ENCODE measurements at regions not wholly inside any gene's neighbourhood (a gene's known extent, or its start where the extent isn't known, plus 50 kb on each side); places are given as distances from the start of the nearest gene placed in this dataset.
A peak's percentile ranks its signal among the peaks of the same experiment; 100 is the strongest.

DNA sequence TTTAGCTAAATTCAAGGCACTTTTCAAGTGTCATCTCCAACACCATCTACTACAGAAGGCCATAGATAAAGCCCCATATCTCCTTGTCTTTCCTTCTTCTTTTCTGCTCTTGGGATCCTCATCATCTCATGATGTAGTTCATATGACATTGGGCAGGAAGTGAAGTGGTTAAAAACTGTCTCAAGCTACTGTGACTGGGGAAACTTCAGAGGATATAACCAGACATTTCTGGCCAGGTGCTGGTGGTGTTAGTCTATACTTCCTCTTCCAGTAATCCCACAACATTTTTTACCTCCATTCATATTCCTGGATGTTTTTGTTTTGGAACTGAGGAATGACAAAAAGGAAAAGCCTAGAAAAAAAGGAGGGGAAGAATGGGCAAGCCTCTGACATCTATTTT, 188.7 kb downstream of the LURAP1L start:
- ATAC-seq (ENCODE audit: insufficient read depth, low FRiP score), result no peak
- Histone ChIP-seq H3K36me3 (ENCODE audit: control insufficient read depth in 4 of 4, insufficient read depth in 4 of 4, low read length in 4 of 4) (no peaks in the 10 kb centered on the region), H3K27me3 (ENCODE audit: control insufficient read depth in 3 of 3, insufficient read depth in 3 of 3, low read length in 2 of 3) (no peaks in the 10 kb centered on the region), H3K9me3 (ENCODE audit: control insufficient read depth in 4 of 4, insufficient read depth in 3 of 4, low read length in 3 of 4) (peaks cover 0 to 5% (median 1%) of the 10 kb centered on the region in 4 donors), H3K4me1 (ENCODE audit: control insufficient read depth in 5 of 5, insufficient read depth in 5 of 5, low read length in 5 of 5) (peaks cover 0 to 5% (median 0%) of the 10 kb centered on the region in 5 donors), H3K4me3 (no peak overlapping the region), H3K27ac (ENCODE audit: low read depth in 1 of 2, low read length in 1 of 2) (no peak overlapping the region), H3K9ac (ENCODE audit: insufficient read depth in 1 of 2, low read length in 2 of 2) (no peak overlapping the region)
- no peak for DNase-seq
- TF ChIP-seq, protein P1, sequence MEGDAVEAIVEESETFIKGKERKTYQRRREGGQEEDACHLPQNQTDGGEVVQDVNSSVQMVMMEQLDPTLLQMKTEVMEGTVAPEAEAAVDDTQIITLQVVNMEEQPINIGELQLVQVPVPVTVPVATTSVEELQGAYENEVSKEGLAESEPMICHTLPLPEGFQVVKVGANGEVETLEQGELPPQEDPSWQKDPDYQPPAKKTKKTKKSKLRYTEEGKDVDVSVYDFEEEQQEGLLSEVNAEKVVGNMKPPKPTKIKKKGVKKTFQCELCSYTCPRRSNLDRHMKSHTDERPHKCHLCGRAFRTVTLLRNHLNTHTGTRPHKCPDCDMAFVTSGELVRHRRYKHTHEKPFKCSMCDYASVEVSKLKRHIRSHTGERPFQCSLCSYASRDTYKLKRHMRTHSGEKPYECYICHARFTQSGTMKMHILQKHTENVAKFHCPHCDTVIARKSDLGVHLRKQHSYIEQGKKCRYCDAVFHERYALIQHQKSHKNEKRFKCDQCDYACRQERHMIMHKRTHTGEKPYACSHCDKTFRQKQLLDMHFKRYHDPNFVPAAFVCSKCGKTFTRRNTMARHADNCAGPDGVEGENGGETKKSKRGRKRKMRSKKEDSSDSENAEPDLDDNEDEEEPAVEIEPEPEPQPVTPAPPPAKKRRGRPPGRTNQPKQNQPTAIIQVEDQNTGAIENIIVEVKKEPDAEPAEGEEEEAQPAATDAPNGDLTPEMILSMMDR (IDR thresholded peaks at IDR 0.05; ENCODE audit: control extremely low read depth, extremely low read depth), result no peak

DNA sequence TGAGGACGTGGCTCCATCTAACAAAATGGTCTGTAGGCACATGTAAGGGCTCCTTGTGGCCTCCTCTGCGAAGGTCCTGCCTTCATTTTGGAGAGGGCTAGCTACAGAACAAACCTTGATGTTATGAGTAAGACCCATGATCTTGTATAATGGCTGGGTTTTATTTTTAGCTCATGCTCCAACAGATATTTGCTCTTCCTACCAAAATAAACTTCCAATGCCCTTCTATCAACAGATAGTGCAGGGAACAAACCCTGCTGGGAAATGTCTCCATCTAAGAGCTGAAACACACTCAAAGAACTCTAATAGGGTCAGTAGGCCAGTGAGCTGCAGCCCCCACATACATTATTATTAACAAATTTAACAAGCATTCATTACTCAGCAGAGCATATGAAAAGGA, 189.5 kb downstream of the LURAP1L start:
- DNase-seq, result no peak
- 78 to 80% methylated on average over 2 of the region's 2 CpGs for WGBS, 2 donors
- Histone ChIP-seq H3K27ac (ENCODE audit: low read depth in 1 of 2, low read length in 1 of 2) (no peak overlapping the region), H3K4me3 (no peak overlapping the region), H3K36me3 (ENCODE audit: control insufficient read depth in 4 of 4, insufficient read depth in 4 of 4, low read length in 4 of 4) (no peaks in the 10 kb centered on the region), H3K9me3 (ENCODE audit: control insufficient read depth in 4 of 4, insufficient read depth in 3 of 4, low read length in 3 of 4) (peaks cover 0 to 2% (median 0%) of the 10 kb centered on the region in 4 donors), H3K4me1 (ENCODE audit: control insufficient read depth in 5 of 5, insufficient read depth in 5 of 5, low read length in 5 of 5) (peaks cover 0 to 5% (median 0%) of the 10 kb centered on the region in 5 donors), H3K27me3 (ENCODE audit: control insufficient read depth in 3 of 3, insufficient read depth in 3 of 3, low read length in 2 of 3) (no peaks in the 10 kb centered on the region), H3K9ac (ENCODE audit: insufficient read depth in 1 of 2, low read length in 2 of 2) (no peak overlapping the region)
- ATAC-seq (ENCODE audit: insufficient read depth, low FRiP score), result no peak
- TF ChIP-seq, protein P1 (IDR thresholded peaks at IDR 0.05; ENCODE audit: control extremely low read depth, extremely low read depth), result no peak

DNA sequence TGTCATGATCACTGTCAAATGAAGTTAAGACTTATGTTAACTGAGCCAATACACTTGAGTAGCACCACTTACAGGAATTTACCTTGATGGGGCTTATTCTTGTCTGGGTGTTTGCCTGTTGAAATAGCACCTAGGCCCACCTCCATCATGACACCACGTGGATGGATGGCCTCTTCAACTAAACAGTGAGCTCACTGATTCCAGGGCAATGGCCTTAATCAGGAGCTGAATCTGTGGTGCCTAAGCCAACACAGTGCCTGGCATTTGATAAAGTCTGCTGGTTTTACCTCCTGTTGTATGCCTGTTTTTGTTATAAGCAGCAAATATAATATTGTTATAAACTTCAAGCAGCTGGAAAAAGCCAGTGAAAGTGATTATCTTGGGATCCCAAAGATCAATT, 190.5 kb downstream of the LURAP1L start:
- Histone ChIP-seq H3K9me3 (ENCODE audit: control insufficient read depth in 4 of 4, insufficient read depth in 3 of 4, low read length in 3 of 4) (peaks cover 0 to 2% (median 0%) of the 10 kb centered on the region in 4 donors), H3K4me3 (no peak overlapping the region), H3K27ac (ENCODE audit: low read depth in 1 of 2, low read length in 1 of 2) (no peak overlapping the region), H3K4me1 (ENCODE audit: control insufficient read depth in 5 of 5, insufficient read depth in 5 of 5, low read length in 5 of 5) (peaks cover 0 to 5% (median 0%) of the 10 kb centered on the region in 5 donors), H3K36me3 (ENCODE audit: control insufficient read depth in 4 of 4, insufficient read depth in 4 of 4, low read length in 4 of 4) (no peaks in the 10 kb centered on the region), H3K27me3 (ENCODE audit: control insufficient read depth in 3 of 3, insufficient read depth in 3 of 3, low read length in 2 of 3) (no peaks in the 10 kb centered on the region), H3K9ac (ENCODE audit: insufficient read depth in 1 of 2, low read length in 2 of 2) (no peak overlapping the region)
- WGBS, 2 donors, result 41 to 66% methylated on average over 1 of the region's 1 CpG
- no peak for DNase-seq
- TF ChIP-seq, protein P1 (IDR thresholded peaks at IDR 0.05; ENCODE audit: control extremely low read depth, extremely low read depth), result no peak
- ATAC-seq (ENCODE audit: insufficient read depth, low FRiP score), result no peak

DNA sequence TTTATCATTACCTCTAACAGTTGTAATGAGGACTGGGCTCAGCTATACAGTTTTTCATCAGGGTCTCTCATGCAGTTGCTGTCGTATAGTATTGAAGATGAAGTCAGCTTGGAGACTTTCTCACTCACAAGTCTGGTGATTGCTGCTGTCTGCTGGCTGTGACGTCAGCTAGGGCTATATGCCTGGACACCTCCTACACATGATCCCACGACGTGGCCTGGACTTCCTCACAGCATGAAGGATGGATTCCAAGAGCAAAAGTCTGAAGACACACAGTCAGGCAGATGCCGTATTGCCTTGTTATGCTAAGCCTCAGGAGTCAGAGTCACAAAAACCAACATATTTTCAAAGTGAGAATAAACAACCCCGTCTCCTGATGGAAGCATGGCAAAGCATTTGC, 193.3 kb downstream of the LURAP1L start:
- DNase-seq (peak in 1 of 3 donors; percentile 31), ATAC-seq (ENCODE audit: insufficient read depth, low FRiP score) (no peak)
- Histone ChIP-seq H3K27me3 (ENCODE audit: control insufficient read depth in 3 of 3, insufficient read depth in 3 of 3, low read length in 2 of 3) (no peaks in the 10 kb centered on the region), H3K9me3 (ENCODE audit: control insufficient read depth in 4 of 4, insufficient read depth in 3 of 4, low read length in 3 of 4) (peaks cover 0 to 2% (median 0%) of the 10 kb centered on the region in 4 donors), H3K9ac (ENCODE audit: insufficient read depth in 1 of 2, low read length in 2 of 2) (no peak overlapping the region), H3K4me1 (ENCODE audit: control insufficient read depth in 5 of 5, insufficient read depth in 5 of 5, low read length in 5 of 5) (peaks cover 0 to 7% (median 5%) of the 10 kb centered on the region in 5 donors), H3K36me3 (ENCODE audit: control insufficient read depth in 4 of 4, insufficient read depth in 4 of 4, low read length in 4 of 4) (no peaks in the 10 kb centered on the region), H3K4me3 (no peak overlapping the region), H3K27ac (ENCODE audit: low read depth in 1 of 2, low read length in 1 of 2) (no peak overlapping the region)
- 76 to 79% methylated on average over 6 of the region's 6 CpGs for WGBS, 2 donors
- TF ChIP-seq, protein P1 (IDR thresholded peaks at IDR 0.05; ENCODE audit: control extremely low read depth, extremely low read depth), result no peak

Data from lung (tissue), 11 donors.